ENCODE measurements at regions not wholly inside any gene's neighbourhood (a gene's known extent, or its start where the extent isn't known, plus 50 kb on each side); places are given as distances from the start of the nearest gene placed in this dataset.

GRCh38 chr10:31166606-31167005, 134.9 kb upstream of the ZNF438 start:
- H3K4me3 Mint-ChIP-seq (ENCODE audit: unreplicated experiment), result no peak overlapping the region

GRCh38 chr10:31170636-31171035, 139.0 kb upstream of the ZNF438 start:
- Histone ChIP-seq H3K36me3 (ENCODE audit: control insufficient read depth, insufficient read depth, low read length) (no peaks in the 10 kb centered on the region), H3K27me3 (replicated peaks; ENCODE audit: control insufficient read depth, insufficient read depth, low read length) (no peaks in the 10 kb centered on the region), H3K4me3 (ENCODE audit: low read depth, low read length) (no peak overlapping the region), H3K4me1 (no peaks in the 10 kb centered on the region), H3K9me3 (0 out of 2 replicates have a peak, but pooled peaks cover 5% of the 10 kb centered on the region)
- Mint-ChIP-seq H3K4me1 (ENCODE audit: low read depth, unreplicated experiment) (no peaks in the 10 kb centered on the region), H3K27me3 (ENCODE audit: insufficient read depth, unreplicated experiment) (no peaks in the 10 kb centered on the region), H3K4me3 (ENCODE audit: unreplicated experiment) (no peak overlapping the region), H3K36me3 (ENCODE audit: insufficient read depth, unreplicated experiment) (no peaks in the 10 kb centered on the region), H3K27ac (ENCODE audit: unreplicated experiment) (no peak overlapping the region), H3K9me3 (ENCODE audit: unreplicated experiment) (peaks cover 17% of the 10 kb centered on the region)
- TF ChIP-seq CTCF (IDR thresholded peaks at IDR 0.05; ENCODE audit: insufficient read depth in 1 of 2, low read depth in 1 of 2, low read length in 1 of 2, severe bottlenecking in 1 of 2, unreplicated experiment in 1 of 2), result no peak
- intact Hi-C loops (cut with micrococcal nuclease; ENCODE audit: unreplicated experiment), result no loop called here
- DNase-seq, result no peak
- ChIA-PET POLR2A (no interaction called here), CTCF (no interaction called here)
- BruUV-seq (replicated peaks), result no TSS peak

More at GRCh38 chr10:31166606-31167005, 134.9 kb upstream of the ZNF438 start:
- no peaks in the 10 kb centered on the region for H3K27me3 ChIP-seq (replicated peaks; ENCODE audit: control insufficient read depth, insufficient read depth, low read length)
- Mint-ChIP-seq H3K9me3 (ENCODE audit: unreplicated experiment) (peaks cover 10% of the 10 kb centered on the region), H3K4me1 (ENCODE audit: low read depth, unreplicated experiment) (no peaks in the 10 kb centered on the region), H3K27ac (ENCODE audit: unreplicated experiment) (no peak overlapping the region), H3K36me3 (ENCODE audit: insufficient read depth, unreplicated experiment) (no peaks in the 10 kb centered on the region), H3K27me3 (ENCODE audit: insufficient read depth, unreplicated experiment) (no peaks in the 10 kb centered on the region)
- intact Hi-C loops (cut with micrococcal nuclease; ENCODE audit: unreplicated experiment), result no loop called here
- TF ChIP-seq CTCF (IDR thresholded peaks at IDR 0.05; ENCODE audit: insufficient read depth in 1 of 2, low read depth in 1 of 2, low read length in 1 of 2, severe bottlenecking in 1 of 2, unreplicated experiment in 1 of 2), result no peak
- BruUV-seq (replicated peaks), result no TSS peak
- H3K4me1 ChIP-seq, result no peaks in the 10 kb centered on the region
- ChIA-PET CTCF (no interaction called here), POLR2A (no interaction called here)
- H3K36me3 ChIP-seq (ENCODE audit: control insufficient read depth, insufficient read depth, low read length), result no peaks in the 10 kb centered on the region
- no peak overlapping the region for H3K4me3 ChIP-seq (ENCODE audit: low read depth, low read length)
- H3K9me3 ChIP-seq, result no peaks in the 10 kb centered on the region
- no peak for DNase-seq

- intact Hi-C loops (cut with micrococcal nuclease; ENCODE audit: unreplicated experiment), result no loop called here
- Mint-ChIP-seq H3K27me3 (ENCODE audit: insufficient read depth, unreplicated experiment) (no peaks in the 10 kb centered on the region), H3K9me3 (ENCODE audit: unreplicated experiment) (peaks cover 23% of the 10 kb centered on the region), H3K4me3 (ENCODE audit: unreplicated experiment) (no peak overlapping the region), H3K36me3 (ENCODE audit: insufficient read depth, unreplicated experiment) (no peaks in the 10 kb centered on the region), H3K4me1 (ENCODE audit: low read depth, unreplicated experiment) (no peaks in the 10 kb centered on the region), H3K27ac (ENCODE audit: unreplicated experiment) (no peak overlapping the region)
- no TSS peak for BruUV-seq (replicated peaks)
- ChIA-PET CTCF (no interaction called here), POLR2A (no interaction called here)
- DNase-seq, result no peak
- Histone ChIP-seq H3K9me3 (0 out of 2 replicates have a peak, but pooled peaks cover 5% of the 10 kb centered on the region), H3K36me3 (ENCODE audit: control insufficient read depth, insufficient read depth, low read length) (no peaks in the 10 kb centered on the region), H3K4me1 (no peaks in the 10 kb centered on the region), H3K27me3 (replicated peaks; ENCODE audit: control insufficient read depth, insufficient read depth, low read length) (no peaks in the 10 kb centered on the region), H3K4me3 (ENCODE audit: low read depth, low read length) (no peak overlapping the region)
- TF ChIP-seq CTCF (IDR thresholded peaks at IDR 0.05; ENCODE audit: insufficient read depth in 1 of 2, low read depth in 1 of 2, low read length in 1 of 2, severe bottlenecking in 1 of 2, unreplicated experiment in 1 of 2), result no peak
Observed at GRCh38 chr10:31171402-31172083, 139.9 kb upstream of the ZNF438 start.
